GM19035 (cell line): ENCODE measurements at regions not wholly inside any gene's neighbourhood (a gene's known extent, or its start where the extent isn't known, plus 50 kb on each side); places are given as distances from the start of the nearest gene placed in this dataset.

Experiments used
- ATAC-seq: cut with Tn5 transposase; IDR thresholded peaks from one replicate; pipeline ENCODE4 v1.9.1; 2021; ENCODE audit not compliant: unreplicated experiment

- ATAC-seq: no peak
Measured at GRCh38 chr5:125117566-125117965, 371.1 kb upstream of the ZNF608 start.

- no peak for ATAC-seq
Measured at GRCh38 chr5:125120012-125120411, 373.6 kb upstream of the ZNF608 start.

GRCh38 chr5:125125031-125125823 lies 378.8 kb upstream of the ZNF608 start:
- no peak for ATAC-seq

GRCh38 chr5:125126050-125126449 lies 379.6 kb upstream of the ZNF608 start:
- ATAC-seq: no peak

GRCh38 chr5:125129151-125129806 lies 382.8 kb upstream of the ZNF608 start:
- no peak for ATAC-seq

- no peak for ATAC-seq
Measured at GRCh38 chr5:125130591-125130990, 384.2 kb upstream of the ZNF608 start.

- ATAC-seq: no peak
Measured at GRCh38 chr5:125134216-125135081, 388.0 kb upstream of the ZNF608 start.

- ATAC-seq: no peak
Measured at GRCh38 chr5:125137535-125137934, 391.1 kb upstream of the ZNF608 start.

GRCh38 chr5:125138266-125138665 lies 391.8 kb upstream of the ZNF608 start:
- no peak for ATAC-seq

- no peak for ATAC-seq
Measured at GRCh38 chr5:125139590-125139989, 393.2 kb upstream of the ZNF608 start.

GRCh38 chr5:125140220-125140619 lies 393.8 kb upstream of the ZNF608 start:
- ATAC-seq: no peak

- no peak for ATAC-seq
Measured at GRCh38 chr5:125140855-125141254, 394.4 kb upstream of the ZNF608 start.

GRCh38 chr5:125142458-125142857 lies 396.0 kb upstream of the ZNF608 start:
- ATAC-seq: no peak

- no peak for ATAC-seq
Measured at GRCh38 chr5:125143011-125143410, 396.6 kb upstream of the ZNF608 start.

GRCh38 chr5:125148076-125148475 lies 401.6 kb upstream of the ZNF608 start:
- no peak for ATAC-seq

GRCh38 chr5:125148706-125149105 lies 402.3 kb upstream of the ZNF608 start:
- ATAC-seq: no peak

GRCh38 chr5:125149110-125149509 lies 402.7 kb upstream of the ZNF608 start:
- ATAC-seq: no peak

- ATAC-seq: no peak
Measured at GRCh38 chr5:125149527-125149926, 403.1 kb upstream of the ZNF608 start.

- ATAC-seq: no peak
Measured at GRCh38 chr5:125150041-125150669, 403.7 kb upstream of the ZNF608 start.

- no peak for ATAC-seq
Measured at GRCh38 chr5:125151150-125151900, 404.9 kb upstream of the ZNF608 start.
